ENCODE measurements at regions not wholly inside any gene's neighbourhood (a gene's known extent, or its start where the extent isn't known, plus 50 kb on each side); places are given as distances from the start of the nearest gene placed in this dataset.

- DNase-seq = no peak
These were observed 152.9 kb downstream of the TTC32 start for GRCh38 chr2:19748711-19749506.

DNA sequence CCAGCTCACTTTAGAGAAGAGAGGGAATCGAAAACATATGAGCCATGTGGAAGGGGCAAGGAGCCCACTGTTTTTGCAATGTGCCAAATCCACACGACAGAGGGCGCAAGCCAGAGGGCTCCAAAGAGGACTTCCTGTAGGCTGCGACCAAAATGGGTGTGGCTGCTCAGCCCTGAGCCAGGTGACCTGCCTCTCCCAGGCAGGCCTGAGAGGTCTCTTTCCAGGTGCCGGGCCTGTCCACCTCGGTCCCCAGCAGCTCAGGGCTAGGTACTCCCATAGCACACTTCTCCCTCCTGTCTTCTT, 153.8 kb downstream of the TTC32 start:
- DNase-seq = no peak

- no peak for DNase-seq
These were observed 154.3 kb downstream of the TTC32 start for GRCh38 chr2:19747310-19748072.

- DNase-seq = no peak
These were observed 155.0 kb downstream of the TTC32 start for GRCh38 chr2:19746611-19747309.

- DNase-seq = no peak
These were observed 155.6 kb downstream of the TTC32 start for GRCh38 chr2:19746137-19746600.

DNA sequence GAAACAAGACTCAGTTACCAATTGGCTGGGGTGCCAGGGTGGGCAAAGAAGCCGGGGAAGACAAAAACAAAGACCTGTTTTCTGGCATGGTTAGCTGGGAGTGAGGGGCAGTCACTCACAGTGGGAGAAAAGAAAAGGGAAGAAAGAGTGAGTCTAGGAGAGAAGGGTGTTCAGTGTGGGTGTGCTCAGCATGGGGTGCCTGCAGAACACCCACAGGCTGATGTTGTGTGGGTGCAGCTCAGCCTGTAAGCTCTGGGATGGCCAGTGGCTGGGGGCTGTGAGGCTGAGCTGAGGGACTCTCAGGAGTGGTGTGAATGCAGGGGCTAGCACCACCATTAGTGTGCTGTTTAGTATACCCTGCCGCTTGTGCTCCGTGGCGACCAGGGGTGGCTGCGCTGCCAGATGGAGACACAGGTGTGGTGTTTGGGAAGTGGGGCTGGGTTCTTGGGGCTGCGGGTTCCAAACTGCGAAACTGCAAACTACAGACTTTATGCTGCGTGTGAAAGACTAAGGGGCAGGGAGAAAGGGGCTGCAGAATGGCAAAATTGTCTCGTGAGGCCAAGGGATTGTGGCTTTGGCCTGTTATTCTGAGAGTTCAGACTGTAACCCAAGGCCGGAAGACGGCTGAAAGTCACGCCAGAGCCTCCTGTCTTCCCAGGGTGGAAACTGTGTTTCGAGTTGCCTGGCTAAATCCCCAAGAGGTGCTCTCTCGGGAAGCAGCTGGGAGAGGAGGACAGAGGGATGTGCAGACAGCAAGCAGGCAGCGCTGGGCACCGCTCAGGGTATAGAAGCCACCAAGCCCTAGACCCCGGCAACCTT, 156.3 kb downstream of the TTC32 start:
- DNase-seq = no peak

GRCh38 chr2:19744456-19745199, 157.2 kb downstream of the TTC32 start:
- DNase-seq = no peak

DNA sequence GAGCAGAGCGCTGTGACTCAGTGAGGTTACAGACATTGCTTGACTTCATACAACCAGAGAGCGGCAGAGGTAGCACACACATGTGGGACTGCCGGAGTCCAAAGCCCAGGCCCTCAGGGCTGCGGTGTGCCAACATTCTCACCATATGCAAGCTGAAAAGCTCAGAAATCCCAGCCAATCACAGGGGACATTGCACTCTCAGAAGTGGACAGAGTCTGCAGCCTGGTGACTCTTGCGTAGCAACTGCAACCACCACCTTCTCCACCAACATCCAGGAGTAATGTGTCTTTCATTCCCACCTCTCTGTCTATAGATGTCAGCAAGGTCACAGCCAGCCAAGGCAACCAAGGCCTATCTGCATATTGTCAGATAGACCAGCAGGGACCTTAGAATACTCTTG, 158.1 kb downstream of the TTC32 start:
- no peak for DNase-seq

GRCh38 chr2:19742872-19743271, 158.9 kb downstream of the TTC32 start:
- no peak for DNase-seq

DNA sequence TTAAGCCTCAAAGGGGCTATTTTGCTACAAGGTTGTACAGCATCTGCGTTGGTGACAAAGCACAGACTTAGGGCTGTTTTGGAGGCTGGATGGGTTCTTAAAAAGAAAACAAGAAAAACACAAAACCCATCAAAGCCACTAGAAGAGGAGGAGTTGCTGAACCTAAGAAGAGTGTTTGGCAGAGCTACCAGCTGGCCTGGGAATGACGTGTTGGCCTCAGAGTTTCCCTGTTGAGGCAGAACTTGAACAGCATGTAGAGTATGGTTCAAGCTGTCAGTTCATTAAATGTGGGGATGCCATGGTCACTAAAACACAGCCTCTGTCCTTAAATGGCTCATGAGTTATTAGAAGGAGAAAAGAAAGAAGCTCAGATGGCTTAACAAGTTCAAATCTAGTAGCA, 162.5 kb downstream of the TTC32 start:
- DNase-seq = no peak

GRCh38 chr2:19738707-19739106, 163.1 kb downstream of the TTC32 start:
- no peak for DNase-seq

- no peak for DNase-seq
These were observed 165.5 kb downstream of the TTC32 start for GRCh38 chr2:19736191-19736831.

- DNase-seq = no peak
These were observed 167.8 kb downstream of the TTC32 start for GRCh38 chr2:19733951-19734425.

DNA sequence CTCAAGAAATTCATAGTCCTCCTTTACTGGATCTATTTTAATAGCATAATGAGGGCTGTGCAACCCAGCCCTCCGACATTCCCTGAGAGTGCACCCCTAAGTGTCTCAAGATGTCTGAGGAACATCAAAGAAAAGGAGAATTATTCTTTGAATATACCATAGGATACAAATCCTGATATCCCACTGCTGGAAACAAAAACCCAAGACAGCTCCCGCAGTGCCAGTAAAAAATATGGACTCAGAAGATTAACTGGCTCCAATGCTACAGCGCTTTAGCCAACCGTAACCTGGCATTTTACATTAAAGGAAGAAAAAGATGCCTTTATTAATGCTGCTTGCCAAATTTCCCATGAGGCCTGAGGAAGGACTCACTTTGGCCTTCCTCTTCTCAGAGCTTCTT, 168.4 kb downstream of the TTC32 start:
- no peak for DNase-seq

DNA sequence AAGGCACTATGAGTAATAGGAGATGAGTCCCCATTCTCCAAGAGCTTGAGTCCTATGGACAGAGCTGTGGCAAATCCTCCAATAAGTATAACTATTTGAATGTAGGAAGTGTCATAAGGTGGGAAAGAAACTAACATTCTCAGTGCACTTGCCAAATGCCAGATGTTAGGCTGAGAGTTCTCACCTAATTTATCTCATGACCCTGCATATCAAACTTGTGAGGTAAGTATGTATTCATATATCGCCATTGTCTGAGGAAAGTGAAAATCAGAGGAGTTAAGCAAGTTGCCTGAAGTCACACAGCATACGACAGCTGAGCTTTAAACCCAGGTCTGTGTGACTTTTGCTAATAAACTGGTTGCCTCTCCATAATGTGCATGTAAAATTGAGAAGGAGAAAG, 169.5 kb downstream of the TTC32 start:
- no peak for DNase-seq

DNA sequence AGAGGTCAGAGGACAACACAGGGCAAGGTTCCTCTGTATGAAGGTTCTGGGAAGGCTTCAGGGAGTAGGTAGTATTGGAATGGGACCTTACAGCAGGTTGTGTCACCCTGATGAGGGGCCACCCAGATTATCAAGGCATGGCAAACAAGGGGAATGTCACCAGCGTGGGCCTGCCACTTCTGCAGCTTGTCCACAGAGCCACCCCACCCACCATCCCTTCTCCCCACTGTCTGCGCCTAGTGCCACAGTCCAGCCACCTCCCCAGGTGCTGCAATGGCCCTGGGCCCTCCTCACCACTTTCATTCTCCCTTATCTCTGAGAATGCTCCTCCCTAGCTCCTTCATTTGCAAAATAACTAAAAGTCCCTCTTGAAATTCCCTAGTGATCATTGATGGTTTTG, 170.3 kb downstream of the TTC32 start:
- DNase-seq = no peak

DNA sequence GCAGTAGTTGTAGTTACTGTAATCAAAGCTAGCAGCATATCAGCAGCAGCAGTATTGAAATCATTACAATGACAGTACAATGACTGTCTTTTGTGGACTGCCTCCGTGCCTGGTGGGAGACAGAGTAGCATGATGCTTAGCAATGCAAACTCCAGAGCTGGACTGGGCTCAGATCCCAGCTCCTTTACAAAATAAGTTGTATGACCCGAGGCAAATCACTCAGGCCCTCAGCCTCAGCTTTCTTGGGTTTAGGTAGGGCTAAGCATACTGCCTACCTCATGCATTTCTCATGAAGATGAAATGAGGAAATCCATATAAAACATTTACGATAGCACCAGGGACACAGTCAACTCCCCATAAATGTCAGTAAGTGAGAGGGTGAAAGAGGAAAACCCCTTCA, 170.7 kb downstream of the TTC32 start:
- no peak for DNase-seq

- no peak for DNase-seq
These were observed 173.7 kb downstream of the TTC32 start for GRCh38 chr2:19728125-19728524.

DNA sequence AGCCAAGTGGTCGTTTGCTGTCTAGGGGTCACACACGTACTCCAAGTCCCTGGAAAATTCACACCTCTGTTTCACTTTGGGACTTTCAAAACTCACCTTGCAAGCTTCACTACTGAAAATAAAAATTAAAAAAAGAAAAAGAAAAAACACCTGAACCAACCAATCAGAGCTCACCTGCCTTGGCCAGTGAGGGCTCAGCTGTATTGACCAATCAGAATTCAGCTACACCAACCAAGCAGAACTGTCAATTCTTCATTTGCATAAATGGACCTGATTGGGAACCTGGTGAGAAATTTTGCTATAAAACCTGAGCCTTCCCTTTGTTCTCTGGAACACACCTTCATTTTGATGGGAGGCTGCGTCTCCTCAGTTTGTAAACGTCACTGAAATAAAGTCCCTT, 176.4 kb downstream of the TTC32 start:
- DNase-seq = no peak

- no peak for DNase-seq
These were observed 178.8 kb downstream of the TTC32 start for GRCh38 chr2:19723021-19723420.

All from amygdala (tissue), 56 donors.